Activated CD4-positive, alpha-beta T cell treated with anti-CD3 and anti-CD28 coated beads for 36 hours (primary cell): ENCODE measurements at regions not wholly inside any gene's neighbourhood (a gene's known extent, or its start where the extent isn't known, plus 50 kb on each side); places are given as distances from the start of the nearest gene placed in this dataset.

ENCODE experiments used
- ATAC-seq: fragments of 200-7000 bp; cut with Tn5 transposase; one replicate; pipeline ENCODE4 v1.10.0; 2021; ENCODE audit warnings: mild to moderate bottlenecking, moderate library complexity
- CTCF ChIA-PET: fragments of 350-600 bp; sonication (Branson Sonifier 250); formaldehyde crosslinking; loops from one replicate; lab custom pipeline; 2021; ENCODE audit warnings: antibody characterized with exemption; lab: Charles Lee
- POLR2A ChIA-PET: fragments of 350-600 bp; sonication (Branson Sonifier 250); formaldehyde crosslinking; loops from one replicate; lab custom pipeline; 2021; ENCODE audit warnings: antibody characterized with exemption, inconsistent platforms; lab: Charles Lee
- DNase-seq: peaks from one replicate; pipeline ENCODE4 v3.0.0-alpha.2; 2020
- H3K27ac Mint-ChIP-seq: one replicate; pipeline ENCODE4 v1.8.0; 2021; ENCODE audit warnings: mixed read lengths
- H3K27me3 Mint-ChIP-seq: one replicate; pipeline ENCODE4 v1.8.0; 2021; ENCODE audit warnings: mixed read lengths
- H3K36me3 Mint-ChIP-seq: one replicate; pipeline ENCODE4 v1.8.0; 2021; ENCODE audit warnings: low read depth, mixed read lengths
- H3K4me1 Mint-ChIP-seq: one replicate; pipeline ENCODE4 v1.8.0; 2021; ENCODE audit warnings: mixed read lengths
- H3K4me3 Mint-ChIP-seq: one replicate; pipeline ENCODE4 v1.8.0; 2021; ENCODE audit warnings: mild to moderate bottlenecking, moderate library complexity, mixed read lengths
- H3K9me3 Mint-ChIP-seq: one replicate; pipeline ENCODE4 v1.8.0; 2021; ENCODE audit warnings: low read depth, mixed read lengths
- intact Hi-C, 2 experiments: fragments of 100-400 bp; cut with DNase I in 1 of 2; cut with micrococcal nuclease in 1 of 2; formaldehyde crosslinking; loops; one replicate each; pipeline versions ENCODE4 v1.14.2 to v1.15.1; 2022 to 2024; cut with DNase I, micrococcal nuclease

DNA sequence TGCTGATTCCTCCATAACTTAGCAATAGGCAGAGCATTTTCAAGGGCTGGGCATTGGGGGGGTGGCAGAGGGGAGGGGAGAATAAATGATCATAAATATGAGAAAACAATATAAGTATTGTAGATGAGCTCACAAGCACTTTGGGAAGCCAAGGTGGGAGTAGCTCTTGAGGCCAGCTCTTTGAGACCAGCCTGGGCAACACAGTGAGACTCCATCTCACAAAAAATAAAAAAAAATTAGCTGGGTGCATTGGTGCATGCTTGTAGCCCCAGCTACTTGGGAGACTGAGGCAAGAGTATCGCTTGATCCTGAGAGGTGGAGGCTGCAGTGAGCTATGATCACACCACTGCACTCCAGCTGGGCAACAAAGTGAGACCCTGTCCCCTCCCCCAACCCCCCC is 75.9 kb downstream of the MYCN start:
- peaks cover 10% of the 10 kb centered on the region for H3K4me1 Mint-ChIP-seq
- POLR2A ChIA-PET: no interaction called here
- no peaks in the 10 kb centered on the region for H3K9me3 Mint-ChIP-seq
- H3K27ac Mint-ChIP-seq: no peak overlapping the region
- peaks cover 29% of the 10 kb centered on the region for H3K27me3 Mint-ChIP-seq
- H3K36me3 Mint-ChIP-seq: no peaks in the 10 kb centered on the region
- no peak for DNase-seq
- intact Hi-C loops: loop anchor here in 1 of 2 experiments (10.0 kb wide), 1 partner anchor 71 kb away; the partner anchor contains the start of gene MYCN
- no peak overlapping the region for H3K4me3 Mint-ChIP-seq
- ATAC-seq: no peak
- CTCF ChIA-PET: interaction anchor here (1.2 kb wide), 1 partner anchor 184 kb away, joined by 3 read pairs; no protein-coding TSS in a partner anchor

DNA sequence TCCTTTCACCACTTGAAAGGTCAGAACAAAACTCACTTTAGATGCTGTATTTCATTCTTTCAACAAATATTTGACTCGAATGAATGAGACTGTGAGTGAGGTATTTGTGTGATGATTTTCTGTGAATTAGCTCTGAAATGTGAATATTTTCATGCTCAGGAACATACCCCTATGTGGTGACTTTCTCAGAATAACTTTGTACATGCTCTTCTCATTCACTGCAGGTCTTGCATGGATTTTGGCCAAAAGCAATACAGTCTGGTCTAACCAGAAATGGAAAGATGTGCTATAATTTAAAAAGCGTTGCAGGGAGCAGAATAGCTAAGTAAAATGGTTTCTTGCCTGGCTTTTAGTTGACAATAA is 75.5 kb downstream of the MYCN start:
- H3K27ac Mint-ChIP-seq: no peak overlapping the region
- peaks cover 29% of the 10 kb centered on the region for H3K27me3 Mint-ChIP-seq
- DNase-seq (no peak), ATAC-seq (no peak)
- H3K9me3 Mint-ChIP-seq: no peaks in the 10 kb centered on the region
- H3K36me3 Mint-ChIP-seq: no peaks in the 10 kb centered on the region
- peaks cover 10% of the 10 kb centered on the region for H3K4me1 Mint-ChIP-seq
- CTCF ChIA-PET: interaction anchor here (1.2 kb wide), 1 partner anchor 184 kb away, joined by 3 read pairs; no protein-coding TSS in a partner anchor
- intact Hi-C loops: loop anchor here in 1 of 2 experiments (10.0 kb wide), 1 partner anchor 71 kb away; the partner anchor contains the start of gene MYCN
- POLR2A ChIA-PET: no interaction called here
- H3K4me3 Mint-ChIP-seq: no peak overlapping the region

DNA sequence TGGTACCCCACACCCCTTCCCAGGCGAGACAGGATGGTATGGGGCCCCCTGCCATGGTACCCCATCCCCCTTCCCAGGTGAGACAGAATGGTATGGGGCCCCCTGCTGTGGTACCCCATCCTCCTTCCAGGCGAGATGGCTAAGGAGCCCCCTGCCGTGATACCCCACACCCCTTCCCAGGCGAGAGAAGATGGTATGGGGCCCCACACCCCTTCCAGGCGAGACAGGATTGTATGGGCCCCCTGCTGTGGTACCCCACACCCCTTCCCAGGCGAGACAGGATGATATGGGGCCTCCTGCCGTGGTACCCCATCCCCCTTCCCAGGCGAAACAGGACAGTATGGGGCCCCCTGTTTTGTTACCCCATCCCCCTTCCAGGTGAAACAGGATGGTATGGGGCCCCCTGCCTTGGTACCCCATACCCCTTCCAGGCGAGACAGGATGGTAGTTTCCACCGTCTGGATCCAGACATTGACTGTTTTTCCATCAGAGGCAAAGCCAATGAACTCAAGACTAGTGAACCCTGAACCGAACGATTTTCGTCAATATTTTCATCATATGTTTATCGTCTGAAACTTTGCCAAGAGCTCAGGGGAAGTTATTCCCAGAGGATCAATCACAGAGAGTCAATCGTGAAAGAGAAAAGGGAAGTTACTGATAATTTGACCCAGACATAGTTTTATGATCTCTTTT is 75.0 kb downstream of the MYCN start:
- no peaks in the 10 kb centered on the region for H3K36me3 Mint-ChIP-seq
- ChIA-PET POLR2A (no interaction called here), CTCF (interaction anchor here (1.2 kb wide), 1 partner anchor 183 kb away, joined by 3 read pairs; no protein-coding TSS in a partner anchor)
- peaks cover 10% of the 10 kb centered on the region for H3K4me1 Mint-ChIP-seq
- H3K9me3 Mint-ChIP-seq: no peaks in the 10 kb centered on the region
- no peak for DNase-seq
- H3K4me3 Mint-ChIP-seq: no peak overlapping the region
- no peak for ATAC-seq
- H3K27ac Mint-ChIP-seq: no peak overlapping the region
- H3K27me3 Mint-ChIP-seq: peaks cover 29% of the 10 kb centered on the region
- intact Hi-C loops: loop anchor here in 1 of 2 experiments (10.0 kb wide), 1 partner anchor 71 kb away; the partner anchor contains the start of gene MYCN

DNA sequence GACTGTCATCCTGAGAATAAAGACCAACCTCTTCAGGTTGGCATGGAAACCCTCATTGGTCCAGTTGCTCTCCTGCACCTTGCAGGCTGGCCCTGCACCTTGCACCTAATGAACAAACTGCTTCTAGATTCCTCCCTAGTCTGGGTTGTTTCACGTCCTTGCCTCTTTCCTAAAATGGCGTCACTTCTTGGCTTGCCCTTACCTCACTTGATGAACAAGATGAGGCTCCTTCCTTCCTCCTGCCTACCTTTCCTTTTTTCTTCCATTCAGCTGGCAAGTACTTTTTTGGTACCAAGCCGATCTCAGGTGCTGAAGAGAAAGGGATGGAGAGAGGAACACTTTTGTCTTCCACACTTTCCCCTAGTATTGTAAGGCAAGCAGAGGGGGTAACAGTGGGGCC is 74.5 kb downstream of the MYCN start:
- DNase-seq (no peak), ATAC-seq (no peak)
- Mint-ChIP-seq H3K4me1 (peaks cover 10% of the 10 kb centered on the region), H3K9me3 (no peaks in the 10 kb centered on the region), H3K36me3 (no peaks in the 10 kb centered on the region), H3K27me3 (peaks cover 29% of the 10 kb centered on the region), H3K4me3 (no peak overlapping the region), H3K27ac (no peak overlapping the region)
- CTCF ChIA-PET: no interaction called here
- intact Hi-C loops: loop anchor here in 1 of 2 experiments (10.0 kb wide), 1 partner anchor 70 kb away; the partner anchor contains the start of gene MYCN
- POLR2A ChIA-PET: no interaction called here

DNA sequence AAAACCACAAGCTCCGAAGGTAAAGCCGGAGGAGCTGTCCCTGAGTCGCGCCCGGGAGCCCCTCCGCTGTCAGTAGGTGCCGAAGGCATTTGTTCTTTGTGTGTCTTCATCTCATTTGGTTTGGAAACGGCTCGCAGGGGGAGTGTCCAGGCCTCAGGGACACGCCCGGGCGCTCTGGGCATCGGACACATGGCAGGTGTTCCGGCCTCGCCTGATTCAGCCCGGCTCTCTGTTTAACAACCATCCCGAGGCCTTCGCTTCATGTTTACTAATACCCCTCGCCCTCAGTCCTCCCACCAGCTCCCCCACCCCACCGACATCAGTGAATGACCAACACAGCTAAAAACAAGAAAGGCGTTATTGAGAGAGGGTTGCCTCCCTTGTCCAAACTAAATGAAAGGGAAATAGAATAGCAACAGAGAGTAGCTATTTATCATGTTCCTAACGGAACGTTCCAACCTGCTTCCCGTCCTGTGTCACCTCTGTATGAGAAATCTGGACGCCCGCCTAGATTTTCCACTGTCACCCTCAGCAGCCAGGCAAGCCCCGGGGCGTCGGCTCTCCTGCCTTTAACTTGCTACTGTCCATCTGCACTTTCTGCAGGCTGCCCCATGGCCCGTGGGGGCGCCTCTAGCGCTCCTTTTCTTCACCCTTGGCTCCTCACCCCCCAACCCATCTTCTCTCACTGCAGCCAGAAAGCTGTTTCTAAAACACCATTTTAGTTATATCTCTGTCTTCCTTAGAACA is 73.9 kb downstream of the MYCN start:
- peaks cover 29% of the 10 kb centered on the region for H3K27me3 Mint-ChIP-seq
- H3K9me3 Mint-ChIP-seq: no peaks in the 10 kb centered on the region
- DNase-seq (no peak), ATAC-seq (no peak)
- CTCF ChIA-PET: interaction anchor here (0.9 to 1.1 kb wide), 2 partner anchors 12 to 32 kb away, joined by 3 read pairs; no protein-coding TSS in a partner anchor
- H3K36me3 Mint-ChIP-seq: no peaks in the 10 kb centered on the region
- no peak overlapping the region for H3K4me3 Mint-ChIP-seq
- H3K27ac Mint-ChIP-seq: no peak overlapping the region
- intact Hi-C loops: loop anchor here in 1 of 2 experiments (10.0 kb wide), 1 partner anchor 69 kb away; the partner anchor contains the start of gene MYCN
- POLR2A ChIA-PET: no interaction called here
- H3K4me1 Mint-ChIP-seq: peaks cover 10% of the 10 kb centered on the region

DNA sequence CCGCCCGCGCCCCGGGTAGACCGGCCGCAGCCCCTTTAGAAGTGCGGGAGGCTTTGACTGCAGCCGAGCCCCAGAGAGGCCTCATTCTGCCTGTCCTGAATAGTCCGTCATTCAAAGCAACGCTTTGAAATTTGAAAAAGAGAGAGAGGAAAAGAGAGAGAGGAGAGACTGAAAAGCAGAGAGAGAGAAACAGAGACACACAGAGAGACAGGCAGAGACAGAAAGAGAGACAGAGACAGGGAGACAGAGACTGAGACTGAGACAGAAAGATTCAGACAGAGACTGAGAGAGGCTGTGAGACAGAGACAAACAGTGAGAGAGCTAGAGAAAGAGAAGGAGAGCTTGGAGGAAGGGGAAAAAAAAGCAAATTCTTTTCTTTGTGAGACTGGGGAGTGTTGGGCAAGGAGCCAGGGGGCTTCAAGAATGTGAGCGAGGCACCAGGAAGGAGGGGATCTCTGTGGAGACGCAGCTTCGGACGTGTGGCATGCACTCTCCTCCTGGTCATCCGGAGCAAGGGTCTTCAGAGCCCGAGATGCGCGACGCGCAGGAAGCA is 73.1 kb downstream of the MYCN start:
- no peak for ATAC-seq
- POLR2A ChIA-PET: no interaction called here

DNA sequence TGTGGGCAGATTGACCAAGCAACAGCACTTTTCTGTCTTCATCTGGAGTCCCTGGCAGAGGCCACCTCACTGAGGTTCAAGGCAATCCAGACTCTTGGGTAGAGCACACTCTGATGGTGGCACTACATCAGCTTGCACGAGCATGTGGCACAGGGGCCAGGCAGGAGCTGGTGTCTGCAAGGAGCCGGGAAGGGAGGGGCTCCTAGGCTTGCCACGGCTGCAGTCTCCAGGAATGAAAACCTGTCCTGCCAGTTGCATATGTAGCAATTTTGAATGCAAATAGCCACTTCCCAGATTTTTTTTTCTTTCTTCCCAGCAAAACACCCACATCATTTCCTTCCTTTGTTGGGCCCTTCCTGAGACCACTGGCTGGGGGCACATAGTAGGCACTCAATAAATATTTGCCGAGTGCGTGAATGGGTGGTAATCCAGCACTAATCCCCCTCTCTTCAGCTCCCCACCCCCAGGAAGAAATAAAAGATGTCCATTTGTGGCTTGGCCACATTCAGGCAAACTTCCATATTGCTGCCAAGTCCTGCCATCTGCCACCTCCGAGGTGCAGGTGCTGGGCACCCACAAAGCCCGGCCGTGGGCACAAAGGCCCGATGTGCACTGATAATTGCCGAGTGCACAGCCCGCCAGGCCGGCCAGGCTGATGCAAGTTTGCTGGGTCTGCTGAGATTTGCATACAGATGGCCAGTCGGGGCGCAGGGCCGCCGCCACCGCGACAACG is 72.4 kb downstream of the MYCN start:
- no peak for ATAC-seq
- no peak overlapping the region for H3K4me3 Mint-ChIP-seq
- no peak for DNase-seq
- intact Hi-C loops: loop anchor here in 1 of 2 experiments (10.0 kb wide), 1 partner anchor 68 kb away; the partner anchor contains the start of gene MYCN
- H3K4me1 Mint-ChIP-seq: peaks cover 10% of the 10 kb centered on the region
- ChIA-PET POLR2A (no interaction called here), CTCF (no interaction called here)
- H3K27me3 Mint-ChIP-seq: peaks cover 29% of the 10 kb centered on the region
- no peaks in the 10 kb centered on the region for H3K36me3 Mint-ChIP-seq
- H3K27ac Mint-ChIP-seq: no peak overlapping the region
- H3K9me3 Mint-ChIP-seq: no peaks in the 10 kb centered on the region

More for the DNA sequence above, 73.1 kb downstream of the MYCN start:
- Mint-ChIP-seq H3K27me3 (peaks cover 29% of the 10 kb centered on the region), H3K4me1 (peaks cover 10% of the 10 kb centered on the region), H3K4me3 (no peak overlapping the region), H3K36me3 (no peaks in the 10 kb centered on the region), H3K27ac (no peak overlapping the region), H3K9me3 (no peaks in the 10 kb centered on the region)
- DNase-seq: no peak
- CTCF ChIA-PET: interaction anchor here (0.9 to 1.1 kb wide), 2 partner anchors 13 to 33 kb away, joined by 3 read pairs; no protein-coding TSS in a partner anchor
- intact Hi-C loops: loop anchor here in 1 of 2 experiments (10.0 kb wide), 1 partner anchor 69 kb away; the partner anchor contains the start of gene MYCN

DNA sequence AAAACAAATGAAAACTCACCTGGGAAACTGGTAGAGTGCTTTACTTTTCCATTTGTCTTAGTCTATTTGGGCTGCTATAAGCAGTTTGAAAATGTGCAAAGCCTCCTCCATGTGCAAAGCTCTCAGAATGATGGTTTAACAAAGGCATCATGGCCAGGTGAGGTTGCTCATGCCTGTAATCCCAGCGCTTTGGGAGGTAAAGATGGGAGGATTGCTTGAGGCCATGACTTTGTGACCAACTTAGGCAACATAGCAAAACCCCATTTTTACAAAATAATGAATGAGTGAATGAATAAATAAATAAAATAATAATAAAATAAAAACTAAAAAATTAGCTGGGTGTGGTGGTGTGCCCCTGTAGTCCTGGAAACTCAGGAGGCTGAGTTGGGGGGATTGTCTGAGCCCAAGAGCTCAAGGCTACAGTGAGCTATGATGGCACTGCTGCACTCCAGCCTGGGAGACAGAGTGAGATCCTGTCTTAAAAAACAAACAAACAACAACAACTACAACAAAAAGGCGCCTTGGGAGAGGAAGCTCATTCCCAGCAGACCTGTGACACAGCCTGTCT is 71.8 kb downstream of the MYCN start:
- no peaks in the 10 kb centered on the region for H3K36me3 Mint-ChIP-seq
- no peak for DNase-seq
- no peak overlapping the region for H3K27ac Mint-ChIP-seq
- intact Hi-C loops: loop anchor here in 1 of 2 experiments (10.0 kb wide), 1 partner anchor 67 kb away; the partner anchor contains the start of gene MYCN
- H3K4me3 Mint-ChIP-seq: no peak overlapping the region
- H3K4me1 Mint-ChIP-seq: peaks cover 6% of the 10 kb centered on the region
- ATAC-seq: no peak
- CTCF ChIA-PET: no interaction called here
- POLR2A ChIA-PET: no interaction called here
- H3K9me3 Mint-ChIP-seq: no peaks in the 10 kb centered on the region
- peaks cover 29% of the 10 kb centered on the region for H3K27me3 Mint-ChIP-seq

DNA sequence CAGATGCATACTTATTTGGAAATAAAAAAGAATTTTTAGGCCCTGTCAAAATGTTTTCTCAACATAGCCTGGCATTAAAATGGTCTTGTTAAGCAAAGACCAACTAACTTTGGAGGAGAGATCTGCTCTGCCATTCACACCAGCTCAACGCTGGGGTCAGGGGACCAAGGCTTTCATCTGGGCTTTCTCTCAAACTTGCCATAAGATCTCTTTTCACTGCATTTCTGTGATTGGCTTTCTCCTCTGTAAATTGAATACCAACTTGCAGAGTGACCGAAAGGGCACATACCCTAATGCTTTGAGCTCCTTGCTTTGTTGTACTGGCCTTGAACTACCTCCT is 71.2 kb downstream of the MYCN start:
- CTCF ChIA-PET: no interaction called here
- H3K27me3 Mint-ChIP-seq: peaks cover 29% of the 10 kb centered on the region

DNA sequence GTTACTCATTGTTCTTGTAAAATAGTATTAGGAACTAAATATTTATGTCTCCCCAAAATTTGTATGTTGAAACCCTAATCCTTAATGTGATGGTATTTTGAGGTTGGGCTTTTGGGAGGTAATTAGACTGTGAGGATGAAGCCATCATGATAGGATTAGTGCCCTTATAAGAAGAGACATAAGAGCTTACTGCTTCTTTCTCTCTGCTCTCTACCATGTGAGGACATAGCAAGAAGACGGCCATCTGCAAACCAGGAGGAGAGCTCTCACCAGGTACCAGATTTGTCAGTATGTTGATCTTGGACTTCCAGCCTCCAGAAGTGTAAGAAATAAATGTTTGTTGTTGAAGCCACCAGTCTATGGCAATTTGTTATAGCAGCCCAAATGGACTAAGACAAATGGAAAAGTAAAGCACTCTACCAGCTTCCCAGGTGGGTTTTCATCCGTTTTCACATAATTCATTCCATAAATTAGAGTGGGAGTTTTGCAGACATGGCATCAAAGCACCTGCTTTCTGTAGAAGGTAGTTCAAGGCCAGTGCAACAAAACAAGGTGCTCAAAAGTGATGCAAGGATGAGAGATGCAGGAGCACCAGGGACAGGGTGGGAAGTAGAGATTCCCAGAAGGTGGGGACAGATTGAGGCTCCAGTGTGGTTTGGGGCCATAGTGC is 70.7 kb downstream of the MYCN start:
- DNase-seq (no peak), ATAC-seq (no peak)
- Mint-ChIP-seq H3K36me3 (no peaks in the 10 kb centered on the region), H3K4me3 (no peak overlapping the region), H3K27ac (no peak overlapping the region), H3K9me3 (no peaks in the 10 kb centered on the region), H3K27me3 (peaks cover 29% of the 10 kb centered on the region), H3K4me1 (peaks cover 6% of the 10 kb centered on the region)
- ChIA-PET POLR2A (no interaction called here), CTCF (no interaction called here)
- intact Hi-C loops: loop anchor here in 1 of 2 experiments (10.0 kb wide), 1 partner anchor 66 kb away; the partner anchor contains the start of gene MYCN

More for the DNA sequence above, 71.2 kb downstream of the MYCN start:
- H3K27ac Mint-ChIP-seq: no peak overlapping the region
- H3K4me1 Mint-ChIP-seq: peaks cover 6% of the 10 kb centered on the region
- POLR2A ChIA-PET: no interaction called here
- intact Hi-C loops: loop anchor here in 1 of 2 experiments (10.0 kb wide), 1 partner anchor 67 kb away; the partner anchor contains the start of gene MYCN
- H3K36me3 Mint-ChIP-seq: no peaks in the 10 kb centered on the region
- no peak overlapping the region for H3K4me3 Mint-ChIP-seq
- ATAC-seq (no peak), DNase-seq (no peak)
- no peaks in the 10 kb centered on the region for H3K9me3 Mint-ChIP-seq
